Adrenal gland (tissue), 9 donors: ENCODE measurements at regions not wholly inside any gene's neighbourhood (a gene's known extent, or its start where the extent isn't known, plus 50 kb on each side); places are given as distances from the start of the nearest gene placed in this dataset.
"Not testable (repeated sequence)": the region's sequence is repeated elsewhere in the genome, so short reads cannot be mapped to it uniquely, and the experiment has no call there.

Experiments used
- DNase-seq, 7 donors: peaks; one replicate each; pipeline ENCODE4 v3.0.0-alpha.2; 2019 to 2020
- H3K27ac ChIP-seq, 5 donors: fragments of 200-600 bp; sonication (generic) in 4 of 5; 1 replicate in 3 of 5; 2 replicates in 2 of 5; pipeline versions ENCODE4 v1.5.1 to v1.8.0; 2016 to 2020; ENCODE audit warnings: mild to moderate bottlenecking in 1 of 5
- H3K27me3 ChIP-seq: fragments of 200-600 bp; 2 replicates; pipeline ENCODE4 v1.8.0; 2021
- H3K36me3 ChIP-seq, 2 donors: fragments of 200-600 bp; replicated peaks in 1 of 2; 1 replicate in 1 of 2; 2 replicates in 1 of 2; pipeline versions ENCODE4 v1.5.1 to v1.8.0; 2018 to 2022
- H3K4me1 ChIP-seq, 2 donors: fragments of 200-600 bp; replicated peaks in 1 of 2; 1 replicate in 1 of 2; 2 replicates in 1 of 2; pipeline versions ENCODE4 v1.5.1 to v1.8.0; 2018 to 2021
- H3K4me3 ChIP-seq, 4 donors: fragments of 200-600 bp; sonication (generic) in 3 of 4; one replicate each; pipeline ENCODE4 v1.5.1; 2016 to 2018
- H3K9me3 ChIP-seq, 3 donors: fragments of 200-600 bp; sonication (generic) in 1 of 3; replicated peaks in 1 of 3; 1 replicate in 2 of 3; 2 replicates in 1 of 3; pipeline versions ENCODE4 v1.5.1 to v1.8.0; 2016 to 2021
- POLR2A ChIP-seq, 2 donors: fragments of 450-650 bp; IDR thresholded peaks; one replicate each; pipeline ENCODE4 v1.6.1; 2017; ENCODE audit warnings: antibody characterized with exemption in 2 of 2, mild to moderate bottlenecking in 2 of 2, moderate library complexity in 1 of 2
- WGBS, 4 donors: extraction: QIAGEN DNeasy Blood & Tissue Kit in 2 of 4; methylation state at CpG; one replicate each; pipeline versions ENCODE4 v1.1.5 to v1.1.7; 2013 to 2017; 5-methylcytosine and 5-hydroxymethylcytosine counted together
- intact Hi-C, 2 donors: fragments of 100-400 bp; cut with DNase I; formaldehyde crosslinking; loops; one replicate each; pipeline versions ENCODE4 v1.14.1 to v1.15.0; 2022 to 2023
- TF ChIP-seq, protein P1 (sequence below), 6 experiments: fragments of 450-650 bp in 4 of 6; fragments of 200-600 bp in 2 of 6; sonication (generic) in 1 of 6; IDR thresholded peaks; 1 replicate in 5 of 6; 2 replicates in 1 of 6; pipeline versions ENCODE4 v1.5.1 to v1.8.0; 2016 to 2021; ENCODE audit warnings: antibody characterized with exemption in 6 of 6, mild to moderate bottlenecking in 2 of 6, moderate library complexity in 1 of 6
- donor health status: healthy with polysubstance abuse.
- donor health status: Bipolar disorder and iron deficiency.
- donor health status: DM: yes; HTN: yes; CAD: no.
- donor health status: DM: no; HTN: no; CAD: no.
- donor health status: DM: no; HTN: no; CAD: no.

DNA sequence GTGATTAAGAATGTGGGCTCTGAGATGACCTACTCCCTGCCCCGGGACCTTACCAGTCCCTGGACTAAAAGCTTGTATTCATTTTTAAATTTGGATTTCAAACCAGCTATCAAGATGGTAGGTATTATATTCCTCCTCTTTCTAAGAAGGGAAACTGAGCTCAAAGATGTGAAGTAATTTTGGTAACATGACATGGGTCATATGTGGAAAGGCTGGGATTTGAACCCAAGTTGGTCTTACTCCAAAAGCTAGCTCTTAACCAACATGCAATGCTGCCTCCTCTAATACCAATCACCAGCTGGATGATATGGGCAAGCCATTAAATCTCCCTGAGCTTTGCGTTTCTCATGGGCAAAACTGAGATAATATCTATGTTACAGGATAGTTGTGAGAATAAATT is 166.4 kb upstream of the SLC38A2 start:
- H3K9me3 ChIP-seq, result no peaks in the 10 kb centered on the region
- intact Hi-C loops, result no loop called here
- H3K36me3 ChIP-seq, result no peaks in the 10 kb centered on the region
- H3K4me1 ChIP-seq, result peaks cover 0 to 8% of the 10 kb centered on the region in 2 donors
- H3K27ac ChIP-seq, result no peak overlapping the region
- DNase-seq, result no peak
- no peak overlapping the region for H3K4me3 ChIP-seq
- no peaks in the 10 kb centered on the region for H3K27me3 ChIP-seq
- WGBS, 4 donors, result 58 to 91% (median 76%) methylated on average over 2 of the region's 2 CpGs
- TF ChIP-seq, protein P1, sequence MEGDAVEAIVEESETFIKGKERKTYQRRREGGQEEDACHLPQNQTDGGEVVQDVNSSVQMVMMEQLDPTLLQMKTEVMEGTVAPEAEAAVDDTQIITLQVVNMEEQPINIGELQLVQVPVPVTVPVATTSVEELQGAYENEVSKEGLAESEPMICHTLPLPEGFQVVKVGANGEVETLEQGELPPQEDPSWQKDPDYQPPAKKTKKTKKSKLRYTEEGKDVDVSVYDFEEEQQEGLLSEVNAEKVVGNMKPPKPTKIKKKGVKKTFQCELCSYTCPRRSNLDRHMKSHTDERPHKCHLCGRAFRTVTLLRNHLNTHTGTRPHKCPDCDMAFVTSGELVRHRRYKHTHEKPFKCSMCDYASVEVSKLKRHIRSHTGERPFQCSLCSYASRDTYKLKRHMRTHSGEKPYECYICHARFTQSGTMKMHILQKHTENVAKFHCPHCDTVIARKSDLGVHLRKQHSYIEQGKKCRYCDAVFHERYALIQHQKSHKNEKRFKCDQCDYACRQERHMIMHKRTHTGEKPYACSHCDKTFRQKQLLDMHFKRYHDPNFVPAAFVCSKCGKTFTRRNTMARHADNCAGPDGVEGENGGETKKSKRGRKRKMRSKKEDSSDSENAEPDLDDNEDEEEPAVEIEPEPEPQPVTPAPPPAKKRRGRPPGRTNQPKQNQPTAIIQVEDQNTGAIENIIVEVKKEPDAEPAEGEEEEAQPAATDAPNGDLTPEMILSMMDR (IDR thresholded peaks at IDR 0.05), result no peak
- no peak for TF ChIP-seq POLR2A (IDR thresholded peaks at IDR 0.05)

DNA sequence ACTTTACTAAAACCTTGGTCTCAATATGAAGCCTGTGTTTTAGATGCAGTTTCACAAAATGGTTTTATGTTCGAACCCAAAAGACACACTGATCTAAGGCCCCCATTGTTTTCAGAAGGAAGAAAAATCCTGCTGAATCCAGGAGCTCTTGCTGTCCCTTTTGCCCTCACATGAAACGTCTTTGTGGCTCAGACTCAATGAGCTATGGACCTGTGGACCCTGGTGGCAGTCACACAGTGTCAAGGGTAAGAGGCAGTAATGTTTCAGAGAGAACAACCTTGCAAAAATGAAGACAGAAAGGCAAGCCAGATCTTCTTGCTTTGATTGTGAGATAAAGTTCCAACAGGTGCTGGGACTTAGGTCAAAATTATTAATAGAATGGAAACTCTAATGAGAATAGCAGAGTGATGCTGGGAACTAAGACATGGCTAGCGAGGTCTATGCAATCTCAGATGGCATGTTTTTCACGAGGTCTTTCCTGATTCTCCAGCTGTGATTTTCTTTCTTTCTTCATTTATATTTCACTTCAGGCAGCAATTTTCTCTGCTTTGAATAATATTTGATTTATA is 164.9 kb upstream of the SLC38A2 start:
- intact Hi-C loops, result no loop called here

DNA sequence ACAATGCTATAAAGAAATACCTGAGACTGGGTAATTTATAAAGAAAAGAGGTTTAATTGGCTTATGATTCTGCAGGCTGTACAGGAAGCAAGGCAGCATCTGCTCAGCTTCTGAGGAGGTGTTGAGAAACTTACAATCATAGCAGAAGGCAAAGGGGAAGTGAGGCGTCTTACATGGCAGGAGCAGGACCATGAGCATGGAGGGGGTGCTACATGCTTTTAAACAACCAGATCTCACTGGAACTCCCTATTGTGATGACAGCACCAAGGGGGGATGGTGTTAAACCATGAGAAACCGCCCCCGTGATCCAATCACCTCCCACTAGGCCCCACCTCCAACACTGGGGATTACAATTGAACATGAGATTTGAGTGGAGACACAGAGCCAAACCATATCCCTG is 163.7 kb upstream of the SLC38A2 start:
- DNase-seq, H3K9me3 ChIP-seq, intact Hi-C loops, H3K4me3 ChIP-seq, H3K27me3 ChIP-seq, H3K36me3 ChIP-seq, H3K27ac ChIP-seq: not testable (repeated sequence)
- 83 to 100% (median 94%) methylated on average over 3 of the region's 3 CpGs for WGBS, 4 donors
- H3K4me1 ChIP-seq, result peaks cover 0 to 12% of the 10 kb centered on the region in 2 donors

More for the DNA sequence above, 164.9 kb upstream of the SLC38A2 start:
- Histone ChIP-seq H3K27ac (no peak overlapping the region), H3K36me3 (no peaks in the 10 kb centered on the region), H3K27me3 (no peaks in the 10 kb centered on the region), H3K4me3 (no peak overlapping the region), H3K4me1 (peaks cover 0 to 12% of the 10 kb centered on the region in 2 donors), H3K9me3 (no peaks in the 10 kb centered on the region)
- DNase-seq, result no peak
- 77 to 84% (median 81%) methylated on average over 4 of the region's 4 CpGs for WGBS, 4 donors
- TF ChIP-seq, protein P1 (IDR thresholded peaks at IDR 0.05), result no peak
- TF ChIP-seq POLR2A (IDR thresholded peaks at IDR 0.05), result no peak

DNA sequence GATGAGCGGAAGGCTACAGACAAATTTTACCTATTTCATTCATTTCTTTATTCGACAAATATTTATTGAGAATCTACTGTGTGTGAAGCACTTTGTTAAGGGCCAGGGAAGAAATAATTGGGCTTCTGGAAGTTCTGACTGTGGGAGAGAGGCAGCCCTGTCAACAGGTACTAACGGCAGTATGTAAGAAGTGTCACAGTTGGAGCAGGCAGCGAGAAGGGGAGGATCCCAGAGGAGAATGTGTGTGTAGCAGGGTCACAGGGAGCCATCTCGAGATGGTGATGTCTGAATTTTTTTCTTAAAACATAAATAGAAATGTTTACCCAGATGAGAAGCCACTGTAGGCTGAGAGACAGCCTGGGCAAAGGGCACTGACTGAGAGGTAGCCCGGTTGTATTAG is 163.3 kb upstream of the SLC38A2 start:
- no peaks in the 10 kb centered on the region for H3K36me3 ChIP-seq
- WGBS, 4 donors, result 91 to 96% (median 94%) methylated on average over 6 of the region's 6 CpGs
- no peaks in the 10 kb centered on the region for H3K9me3 ChIP-seq
- no peak overlapping the region for H3K27ac ChIP-seq
- intact Hi-C loops, result no loop called here
- peaks cover 0 to 12% of the 10 kb centered on the region in 2 donors for H3K4me1 ChIP-seq
- TF ChIP-seq POLR2A (IDR thresholded peaks at IDR 0.05), result no peak
- TF ChIP-seq, protein P1 (IDR thresholded peaks at IDR 0.05), result no peak
- no peak for DNase-seq
- H3K27me3 ChIP-seq, result no peaks in the 10 kb centered on the region
- no peak overlapping the region for H3K4me3 ChIP-seq

DNA sequence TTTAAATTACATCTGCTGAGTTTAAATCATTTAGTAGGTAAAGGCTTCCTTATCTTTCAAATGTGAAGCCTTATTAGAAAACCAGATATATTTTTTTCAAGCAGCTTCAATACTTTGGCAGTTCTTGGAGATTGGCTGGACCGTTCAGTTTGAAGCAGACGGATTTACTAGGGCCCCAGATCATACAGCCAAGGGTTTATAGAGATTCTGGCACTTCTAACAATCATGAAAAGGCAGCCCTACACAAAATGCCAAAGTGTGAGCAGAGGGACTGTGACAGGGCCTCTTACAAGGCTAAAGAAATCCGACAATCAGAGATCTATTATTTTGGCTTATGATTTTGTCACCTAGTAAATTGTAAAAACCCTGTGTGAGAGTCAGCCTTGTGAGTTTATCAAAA is 162.8 kb upstream of the SLC38A2 start:
- no peak for DNase-seq
- 80 to 98% (median 92%) methylated on average over 3 of the region's 3 CpGs for whole genome bisulfite sequencing, 4 donors
- intact Hi-C loops, result no loop called here
- Histone ChIP-seq H3K4me3 (no peak overlapping the region), H3K27me3 (no peaks in the 10 kb centered on the region), H3K4me1 (peaks cover 0 to 12% of the 10 kb centered on the region in 2 donors), H3K27ac (no peak overlapping the region), H3K9me3 (no peaks in the 10 kb centered on the region), H3K36me3 (no peaks in the 10 kb centered on the region)
- no peak for TF ChIP-seq POLR2A (IDR thresholded peaks at IDR 0.05)
- TF ChIP-seq, protein P1 (IDR thresholded peaks at IDR 0.05), result no peak
